ENCODE measurements at regions not wholly inside any gene's neighbourhood (a gene's known extent, or its start where the extent isn't known, plus 50 kb on each side); places are given as distances from the start of the nearest gene placed in this dataset.

GRCh38 chr17:53420035-53420641 is 402.6 kb upstream of the KIF2B start:
- H3K27ac ChIP-seq (replicated peaks; ENCODE audit: low read length) = no peak overlapping the region
- WGBS, 2 donors (ENCODE audit: extremely low coverage in 2 of 2, insufficient read length in 2 of 2, insufficient replicate concordance in 1 of 2) = no CpG with 5 or more reads among the region's 4 CpGs
- no peak for DNase-seq (ENCODE audit: low spot score)

GRCh38 chr17:53409588-53409987 is 413.1 kb upstream of the KIF2B start:
- Histone ChIP-seq H3K4me1 (ENCODE audit: control insufficient read depth in 2 of 2, insufficient read depth in 1 of 2, low read depth in 1 of 2, low read length in 2 of 2) (no peaks in the 10 kb centered on the region), H4K8ac (ENCODE audit: low read depth, low read length) (no peak overlapping the region), H2AK5ac (ENCODE audit: low read depth, low read length) (no peak overlapping the region), H3K4me3 (ENCODE audit: low read length in 2 of 2) (no peak overlapping the region), H3K14ac (ENCODE audit: low read length) (no peak overlapping the region), H3K27me3 (ENCODE audit: control insufficient read depth in 3 of 3, insufficient read depth in 3 of 3, low read depth in 1 of 3, low read length in 3 of 3) (no peaks in the 10 kb centered on the region), H2BK12ac (ENCODE audit: low read length) (no peak overlapping the region), H3K27ac (replicated peaks; ENCODE audit: low read length) (no peak overlapping the region), H3K79me1 (ENCODE audit: low read depth, low read length) (no peaks in the 10 kb centered on the region), H2BK120ac (ENCODE audit: low read depth, low read length) (no peak overlapping the region), H3K4ac (ENCODE audit: low read length) (no peak overlapping the region), H3K36me3 (replicated peaks in 1 of 2; ENCODE audit: control insufficient read depth in 2 of 2, insufficient read depth in 2 of 2, low read length in 2 of 2) (no peaks in the 10 kb centered on the region), H2BK15ac (ENCODE audit: low read length) (no peak overlapping the region), H3K9me3 (replicated peaks in 1 of 2; ENCODE audit: control insufficient read depth in 2 of 2, insufficient read depth in 1 of 2, low read depth in 1 of 2, low read length in 2 of 2) (peaks cover 0 to 2% of the 10 kb centered on the region in 2 donors), H2AFZ (ENCODE audit: low read length) (no peak overlapping the region), H3K23ac (ENCODE audit: low read depth, low read length, poor library complexity) (no peak overlapping the region), H4K91ac (ENCODE audit: low read depth, low read length, poor library complexity) (no peak overlapping the region), H3K9ac (ENCODE audit: low read depth, low read length, poor library complexity) (no peak overlapping the region), H2BK5ac (ENCODE audit: low read length) (no peak overlapping the region), H3K4me2 (ENCODE audit: insufficient read depth, low read length, poor library complexity, severe bottlenecking) (no peak overlapping the region), H3K18ac (ENCODE audit: low read length) (no peak overlapping the region)
- WGBS, 2 donors (ENCODE audit: extremely low coverage in 2 of 2, insufficient read length in 2 of 2, insufficient replicate concordance in 1 of 2) = no CpG with 5 or more reads among the region's 2 CpGs
- DNase-seq (ENCODE audit: low spot score) = no peak

More at GRCh38 chr17:53420035-53420641, 402.6 kb upstream of the KIF2B start:
- Histone ChIP-seq H2BK5ac (ENCODE audit: low read length) (no peak overlapping the region), H2BK15ac (ENCODE audit: low read length) (no peak overlapping the region), H4K91ac (ENCODE audit: low read depth, low read length, poor library complexity) (no peak overlapping the region), H3K4me3 (ENCODE audit: low read length in 2 of 2) (no peak overlapping the region), H3K4me2 (ENCODE audit: insufficient read depth, low read length, poor library complexity, severe bottlenecking) (no peak overlapping the region), H3K14ac (ENCODE audit: low read length) (no peak overlapping the region), H4K8ac (ENCODE audit: low read depth, low read length) (no peak overlapping the region), H2BK120ac (ENCODE audit: low read depth, low read length) (no peak overlapping the region), H3K4ac (ENCODE audit: low read length) (no peak overlapping the region), H2AK5ac (ENCODE audit: low read depth, low read length) (no peak overlapping the region), H3K9ac (ENCODE audit: low read depth, low read length, poor library complexity) (no peak overlapping the region), H3K9me3 (replicated peaks in 1 of 2; ENCODE audit: control insufficient read depth in 2 of 2, insufficient read depth in 1 of 2, low read depth in 1 of 2, low read length in 2 of 2) (no peaks in the 10 kb centered on the region), H2BK12ac (ENCODE audit: low read length) (no peak overlapping the region), H3K4me1 (ENCODE audit: control insufficient read depth in 2 of 2, insufficient read depth in 1 of 2, low read depth in 1 of 2, low read length in 2 of 2) (no peaks in the 10 kb centered on the region), H3K23ac (ENCODE audit: low read depth, low read length, poor library complexity) (no peak overlapping the region), H3K27me3 (ENCODE audit: control insufficient read depth in 3 of 3, insufficient read depth in 3 of 3, low read depth in 1 of 3, low read length in 3 of 3) (no peaks in the 10 kb centered on the region), H2AFZ (ENCODE audit: low read length) (no peak overlapping the region), H3K36me3 (replicated peaks in 1 of 2; ENCODE audit: control insufficient read depth in 2 of 2, insufficient read depth in 2 of 2, low read length in 2 of 2) (no peaks in the 10 kb centered on the region), H3K79me1 (ENCODE audit: low read depth, low read length) (no peaks in the 10 kb centered on the region), H3K18ac (ENCODE audit: low read length) (no peak overlapping the region)

- no peak overlapping the region for H3K27ac ChIP-seq (replicated peaks; ENCODE audit: low read length)
Observed at GRCh38 chr17:53406907-53407306, 415.8 kb upstream of the KIF2B start.

GRCh38 chr17:53391197-53391596 is 431.5 kb upstream of the KIF2B start:
- DNase-seq (ENCODE audit: low spot score) = no peak
- Histone ChIP-seq H3K9ac (ENCODE audit: low read depth, low read length, poor library complexity) (no peak overlapping the region), H3K4me2 (ENCODE audit: insufficient read depth, low read length, poor library complexity, severe bottlenecking) (no peak overlapping the region)

More at GRCh38 chr17:53406907-53407306, 415.8 kb upstream of the KIF2B start:
- Histone ChIP-seq H3K9ac (ENCODE audit: low read depth, low read length, poor library complexity) (no peak overlapping the region), H4K8ac (ENCODE audit: low read depth, low read length) (no peak overlapping the region), H2BK15ac (ENCODE audit: low read length) (no peak overlapping the region), H2BK120ac (ENCODE audit: low read depth, low read length) (no peak overlapping the region), H4K91ac (ENCODE audit: low read depth, low read length, poor library complexity) (no peak overlapping the region), H3K36me3 (replicated peaks in 1 of 2; ENCODE audit: control insufficient read depth in 2 of 2, insufficient read depth in 2 of 2, low read length in 2 of 2) (no peaks in the 10 kb centered on the region), H3K18ac (ENCODE audit: low read length) (no peak overlapping the region), H2AK5ac (ENCODE audit: low read depth, low read length) (no peak overlapping the region), H3K27me3 (ENCODE audit: control insufficient read depth in 3 of 3, insufficient read depth in 3 of 3, low read depth in 1 of 3, low read length in 3 of 3) (no peaks in the 10 kb centered on the region), H3K4me3 (ENCODE audit: low read length in 2 of 2) (no peak overlapping the region), H2BK12ac (ENCODE audit: low read length) (no peak overlapping the region), H3K4me1 (ENCODE audit: control insufficient read depth in 2 of 2, insufficient read depth in 1 of 2, low read depth in 1 of 2, low read length in 2 of 2) (no peaks in the 10 kb centered on the region), H3K9me3 (replicated peaks in 1 of 2; ENCODE audit: control insufficient read depth in 2 of 2, insufficient read depth in 1 of 2, low read depth in 1 of 2, low read length in 2 of 2) (peaks cover 0 to 6% of the 10 kb centered on the region in 2 donors), H3K4ac (ENCODE audit: low read length) (no peak overlapping the region), H3K14ac (ENCODE audit: low read length) (no peak overlapping the region), H3K23ac (ENCODE audit: low read depth, low read length, poor library complexity) (no peak overlapping the region), H3K79me1 (ENCODE audit: low read depth, low read length) (no peaks in the 10 kb centered on the region), H3K4me2 (ENCODE audit: insufficient read depth, low read length, poor library complexity, severe bottlenecking) (no peak overlapping the region), H2BK5ac (ENCODE audit: low read length) (no peak overlapping the region), H2AFZ (ENCODE audit: low read length) (no peak overlapping the region)
- DNase-seq (ENCODE audit: low spot score) = no peak
- no CpG with 5 or more reads among the region's 4 CpGs for WGBS, 2 donors (ENCODE audit: extremely low coverage in 2 of 2, insufficient read length in 2 of 2, insufficient replicate concordance in 1 of 2)

More at GRCh38 chr17:53391197-53391596, 431.5 kb upstream of the KIF2B start:
- Histone ChIP-seq H4K8ac (ENCODE audit: low read depth, low read length) (no peak overlapping the region), H3K4me3 (ENCODE audit: low read length in 2 of 2) (no peak overlapping the region), H2AK5ac (ENCODE audit: low read depth, low read length) (no peak overlapping the region), H2BK15ac (ENCODE audit: low read length) (no peak overlapping the region), H2BK5ac (ENCODE audit: low read length) (no peak overlapping the region), H3K4me1 (ENCODE audit: control insufficient read depth in 2 of 2, insufficient read depth in 1 of 2, low read depth in 1 of 2, low read length in 2 of 2) (no peaks in the 10 kb centered on the region), H3K27ac (replicated peaks; ENCODE audit: low read length) (no peak overlapping the region), H4K91ac (ENCODE audit: low read depth, low read length, poor library complexity) (no peak overlapping the region), H2BK120ac (ENCODE audit: low read depth, low read length) (no peak overlapping the region), H3K18ac (ENCODE audit: low read length) (no peak overlapping the region), H2AFZ (ENCODE audit: low read length) (no peak overlapping the region), H3K27me3 (ENCODE audit: control insufficient read depth in 3 of 3, insufficient read depth in 3 of 3, low read depth in 1 of 3, low read length in 3 of 3) (no peaks in the 10 kb centered on the region), H3K23ac (ENCODE audit: low read depth, low read length, poor library complexity) (no peak overlapping the region), H3K36me3 (replicated peaks in 1 of 2; ENCODE audit: control insufficient read depth in 2 of 2, insufficient read depth in 2 of 2, low read length in 2 of 2) (no peaks in the 10 kb centered on the region), H3K14ac (ENCODE audit: low read length) (no peak overlapping the region), H3K79me1 (ENCODE audit: low read depth, low read length) (no peaks in the 10 kb centered on the region), H2BK12ac (ENCODE audit: low read length) (no peak overlapping the region), H3K4ac (ENCODE audit: low read length) (no peak overlapping the region), H3K9me3 (replicated peaks in 1 of 2; ENCODE audit: control insufficient read depth in 2 of 2, insufficient read depth in 1 of 2, low read depth in 1 of 2, low read length in 2 of 2) (no peaks in the 10 kb centered on the region)
- WGBS, 2 donors (ENCODE audit: extremely low coverage in 2 of 2, insufficient read length in 2 of 2, insufficient replicate concordance in 1 of 2) = no CpG with 5 or more reads among the region's 6 CpGs
